ENCODE measurements at regions not wholly inside any gene's neighbourhood (a gene's known extent, or its start where the extent isn't known, plus 50 kb on each side); places are given as distances from the start of the nearest gene placed in this dataset.
"Not testable (repeated sequence)": the region's sequence is repeated elsewhere in the genome, so short reads cannot be mapped to it uniquely, and the experiment has no call there.

DNA sequence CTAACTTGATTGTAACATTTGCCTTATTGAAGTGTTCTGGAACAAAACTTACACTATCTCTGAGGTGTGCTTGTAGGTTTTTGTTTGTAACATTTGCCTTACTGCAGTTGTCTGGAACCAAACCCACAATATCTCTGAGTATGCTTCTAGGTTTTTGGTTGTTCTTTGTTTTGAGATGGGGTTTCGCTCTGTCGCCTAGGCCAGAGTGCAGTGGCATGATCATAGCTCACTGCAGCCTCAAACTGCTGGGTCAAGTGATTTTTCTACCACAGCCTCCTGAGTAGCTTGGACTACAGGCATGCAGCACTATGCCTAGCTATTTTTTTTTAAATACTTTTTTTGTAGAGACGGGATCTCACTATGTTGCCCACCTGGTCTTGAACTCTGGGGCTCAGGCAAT lies 1464.6 kb downstream of the FOXD4L5 start:
- POLR2A ChIA-PET; DNase-seq; H3K27ac Mint-ChIP-seq; H3K4me3 Mint-ChIP-seq; CTCF ChIA-PET; H3K36me3 Mint-ChIP-seq (ENCODE audit: low read depth): not testable (repeated sequence)
- Mint-ChIP-seq H3K4me1 (peaks cover 17% of the 10 kb centered on the region), H3K9me3 (peaks cover 21% of the 10 kb centered on the region), H3K27me3 (peaks cover 16% of the 10 kb centered on the region)

- H3K4me3 Mint-ChIP-seq: peak overlapping the region; percentile 62
- peaks cover 4% of the 10 kb centered on the region for H3K36me3 Mint-ChIP-seq (ENCODE audit: low read depth)
- peaks cover 16% of the 10 kb centered on the region for H3K27me3 Mint-ChIP-seq
- H3K9me3 Mint-ChIP-seq: peaks cover 22% of the 10 kb centered on the region
- peak; percentile 61 for DNase-seq
- ChIA-PET CTCF (interaction anchor here (1.1 to 1.4 kb wide), 3 partner anchors 1015 to 1019 kb away, joined by 3 to 4 read pairs (median 3); no protein-coding TSS in a partner anchor), POLR2A (no interaction called here)
- H3K27ac Mint-ChIP-seq: peak overlapping the region; percentile 47
- H3K4me1 Mint-ChIP-seq: peaks cover 17% of the 10 kb centered on the region
Observed at GRCh38 chr9:63817622-63818518, 1467.1 kb downstream of the FOXD4L5 start.

- DNase-seq: peak; percentile 67
- Mint-ChIP-seq H3K27ac (peak overlapping the region; percentile 17), H3K9me3 (peaks cover 21% of the 10 kb centered on the region), H3K4me3 (peak overlapping the region; percentile 62), H3K36me3 (ENCODE audit: low read depth) (peaks cover 4% of the 10 kb centered on the region), H3K4me1 (peaks cover 17% of the 10 kb centered on the region), H3K27me3 (peaks cover 16% of the 10 kb centered on the region)
- ChIA-PET CTCF (interaction anchor here (1.1 to 1.4 kb wide), 3 partner anchors 1015 to 1018 kb away, joined by 3 to 4 read pairs (median 3); no protein-coding TSS in a partner anchor), POLR2A (no interaction called here)
Observed at GRCh38 chr9:63816751-63817621, 1468.0 kb downstream of the FOXD4L5 start.

GRCh38 chr9:63814970-63815669 lies 1469.9 kb downstream of the FOXD4L5 start:
- H3K4me3 Mint-ChIP-seq; DNase-seq; CTCF ChIA-PET; H3K36me3 Mint-ChIP-seq (ENCODE audit: low read depth); POLR2A ChIA-PET; H3K27ac Mint-ChIP-seq: not testable (repeated sequence)
- Mint-ChIP-seq H3K4me1 (peaks cover 17% of the 10 kb centered on the region), H3K27me3 (peaks cover 16% of the 10 kb centered on the region), H3K9me3 (peaks cover 19% of the 10 kb centered on the region)

GRCh38 chr9:63813391-63814021 lies 1471.5 kb downstream of the FOXD4L5 start:
- H3K36me3 Mint-ChIP-seq (ENCODE audit: low read depth); H3K4me3 Mint-ChIP-seq; POLR2A ChIA-PET; CTCF ChIA-PET; DNase-seq; H3K27ac Mint-ChIP-seq: not testable (repeated sequence)
- Mint-ChIP-seq H3K4me1 (peaks cover 17% of the 10 kb centered on the region), H3K9me3 (peaks cover 22% of the 10 kb centered on the region), H3K27me3 (peaks cover 16% of the 10 kb centered on the region)

DNA sequence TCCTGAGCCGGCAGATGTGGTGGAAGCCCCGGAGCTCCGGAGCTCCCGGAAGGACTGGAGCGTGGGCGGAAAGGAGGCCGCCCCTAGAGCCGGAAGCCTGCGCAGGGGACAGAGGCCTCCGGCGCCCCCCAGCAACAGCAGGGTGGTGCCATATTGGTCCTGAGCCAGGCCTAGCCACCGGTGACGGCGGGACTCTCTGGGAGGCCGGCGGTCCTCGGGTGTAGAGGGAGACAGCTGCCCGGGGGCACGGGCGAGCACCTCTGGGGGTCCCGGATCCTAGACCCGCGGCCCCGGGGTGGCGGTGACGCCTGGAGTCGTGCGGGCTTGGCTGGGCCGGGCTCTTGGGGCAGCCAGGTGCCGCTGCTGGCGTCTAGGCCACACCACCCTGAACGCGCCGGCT lies 1472.2 kb downstream of the FOXD4L5 start:
- H3K4me3 Mint-ChIP-seq; POLR2A ChIA-PET; H3K27ac Mint-ChIP-seq; CTCF ChIA-PET; DNase-seq; H3K36me3 Mint-ChIP-seq (ENCODE audit: low read depth): not testable (repeated sequence)
- Mint-ChIP-seq H3K4me1 (peaks cover 13% of the 10 kb centered on the region), H3K27me3 (peaks cover 12% of the 10 kb centered on the region), H3K9me3 (peaks cover 22% of the 10 kb centered on the region)

- H3K27ac Mint-ChIP-seq; H3K27me3 Mint-ChIP-seq; H3K4me3 Mint-ChIP-seq; DNase-seq; H3K4me1 Mint-ChIP-seq; CTCF ChIA-PET; H3K36me3 Mint-ChIP-seq (ENCODE audit: low read depth); POLR2A ChIA-PET: not testable (repeated sequence)
- peaks cover 16% of the 10 kb centered on the region for H3K9me3 Mint-ChIP-seq
Observed at GRCh38 chr9:63804205-63804604, 1480.8 kb downstream of the FOXD4L5 start.

DNA sequence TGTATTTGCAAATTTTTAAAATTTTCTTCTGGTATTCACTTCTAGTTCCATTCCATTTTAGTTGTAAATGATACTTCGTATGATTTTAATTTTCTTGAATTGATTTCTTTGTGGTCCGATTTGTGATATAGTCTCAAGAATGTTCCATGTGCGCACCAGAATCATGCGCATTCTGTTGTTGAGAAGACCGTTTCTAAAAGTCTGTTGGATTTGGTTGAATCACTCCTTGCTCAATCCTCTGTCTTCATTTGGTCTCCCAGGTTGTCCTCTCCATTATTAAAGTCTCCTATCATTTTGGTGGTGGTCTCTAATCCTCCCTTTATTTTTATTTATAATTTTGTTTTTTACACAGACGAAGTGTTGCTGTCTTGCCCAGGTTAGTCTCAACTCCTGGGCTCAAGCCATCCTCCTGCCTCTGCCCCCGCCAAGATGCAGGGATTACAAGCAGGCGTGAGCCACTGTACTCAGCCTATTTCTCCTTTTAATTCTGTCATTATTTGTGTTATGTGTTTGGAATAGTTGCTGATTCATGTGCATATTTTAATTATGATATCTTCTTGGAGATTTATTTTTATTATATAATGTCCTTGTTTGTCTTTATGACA lies 1490.8 kb downstream of the FOXD4L5 start:
- DNase-seq; H3K27ac Mint-ChIP-seq; H3K4me3 Mint-ChIP-seq; H3K4me1 Mint-ChIP-seq; CTCF ChIA-PET; H3K36me3 Mint-ChIP-seq (ENCODE audit: low read depth); POLR2A ChIA-PET; H3K27me3 Mint-ChIP-seq: not testable (repeated sequence)
- H3K9me3 Mint-ChIP-seq: peaks cover 11% of the 10 kb centered on the region

DNA sequence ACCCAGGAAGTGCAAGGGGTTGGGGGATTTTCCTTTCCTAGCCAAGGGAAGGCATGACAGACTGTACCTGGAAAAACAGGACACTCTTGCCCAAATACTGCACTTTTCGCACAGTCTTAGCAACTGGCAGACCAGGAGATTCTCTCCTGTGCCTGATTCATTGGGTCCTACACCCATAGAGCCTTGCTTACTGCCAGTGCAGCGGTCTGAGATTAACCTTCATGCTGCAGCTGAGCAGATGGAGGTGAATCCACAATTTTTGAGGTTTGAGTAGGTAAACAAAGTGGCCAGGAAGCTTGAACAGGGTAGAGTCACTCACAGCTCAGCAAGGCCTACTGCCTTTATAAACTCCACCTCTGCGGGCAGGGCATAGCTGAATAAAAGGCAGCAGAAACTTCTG lies 1497.6 kb downstream of the FOXD4L5 start:
- CTCF ChIA-PET; H3K4me1 Mint-ChIP-seq; H3K27me3 Mint-ChIP-seq; H3K4me3 Mint-ChIP-seq; H3K36me3 Mint-ChIP-seq (ENCODE audit: low read depth); POLR2A ChIA-PET; H3K27ac Mint-ChIP-seq; DNase-seq: not testable (repeated sequence)
- H3K9me3 Mint-ChIP-seq: peaks cover 14% of the 10 kb centered on the region

- peaks cover 10% of the 10 kb centered on the region for H3K9me3 Mint-ChIP-seq
- DNase-seq; CTCF ChIA-PET; POLR2A ChIA-PET; H3K27ac Mint-ChIP-seq; H3K36me3 Mint-ChIP-seq (ENCODE audit: low read depth); H3K4me1 Mint-ChIP-seq; H3K4me3 Mint-ChIP-seq; H3K27me3 Mint-ChIP-seq: not testable (repeated sequence)
Observed at GRCh38 chr9:63785059-63785458, 1500.0 kb downstream of the FOXD4L5 start.

DNA sequence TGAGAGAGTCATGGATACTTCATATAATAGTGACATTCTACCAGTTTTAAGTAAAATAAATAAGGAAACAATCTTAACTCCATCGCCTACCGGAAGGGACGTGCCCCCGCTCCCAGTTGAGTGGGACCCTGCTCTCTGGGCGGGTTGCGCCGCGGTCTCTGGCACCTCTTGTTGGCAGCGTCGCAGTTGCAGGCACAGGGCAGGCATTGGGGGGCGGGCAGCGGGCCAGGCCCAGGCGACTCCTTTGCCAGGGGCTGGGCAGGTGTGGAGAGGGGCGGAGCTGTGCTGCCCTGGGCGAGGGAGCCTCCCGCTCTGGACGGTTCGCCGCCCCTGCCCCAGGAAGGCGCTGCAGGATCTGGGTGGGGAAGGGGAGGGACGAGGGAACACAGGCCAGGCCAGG lies 1500.6 kb downstream of the FOXD4L5 start:
- POLR2A ChIA-PET; H3K9me3 Mint-ChIP-seq; H3K36me3 Mint-ChIP-seq (ENCODE audit: low read depth); H3K27ac Mint-ChIP-seq; DNase-seq; CTCF ChIA-PET; H3K4me3 Mint-ChIP-seq; H3K27me3 Mint-ChIP-seq; H3K4me1 Mint-ChIP-seq: not testable (repeated sequence)

DNA sequence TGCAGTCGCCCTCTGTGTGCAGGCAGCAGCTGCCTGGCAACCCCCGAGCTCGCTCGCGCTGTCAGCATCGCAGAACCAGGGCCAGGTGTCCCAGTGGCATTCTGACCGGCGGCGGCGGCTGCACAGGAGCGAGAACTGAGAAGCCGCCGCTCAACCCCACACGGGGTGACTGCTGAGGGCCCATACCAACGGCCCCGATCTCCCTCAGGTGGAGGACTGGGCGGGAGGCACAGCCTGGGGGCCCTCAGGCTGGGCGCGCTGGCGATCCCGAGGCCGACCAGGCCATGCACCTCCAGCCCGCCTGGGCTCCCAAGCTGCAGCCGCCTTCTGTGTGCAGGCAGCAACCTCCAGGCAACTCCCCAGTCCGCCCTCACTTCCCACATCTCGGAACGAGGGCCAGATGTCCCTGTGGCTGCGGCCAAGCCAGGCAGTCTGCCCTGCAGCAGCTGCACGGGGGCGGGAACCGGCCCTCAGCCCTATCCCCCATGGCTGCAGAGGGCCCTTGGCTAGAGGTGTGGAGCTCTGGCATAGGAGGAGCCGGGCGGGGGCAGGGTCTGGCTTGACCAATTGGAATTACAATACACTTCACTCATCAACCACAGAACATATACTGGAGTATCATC lies 1503.1 kb downstream of the FOXD4L5 start:
- DNase-seq; H3K27me3 Mint-ChIP-seq; H3K36me3 Mint-ChIP-seq (ENCODE audit: low read depth); H3K4me3 Mint-ChIP-seq; H3K27ac Mint-ChIP-seq; H3K4me1 Mint-ChIP-seq; POLR2A ChIA-PET; H3K9me3 Mint-ChIP-seq; CTCF ChIA-PET: not testable (repeated sequence)

All from activated CD4-positive, alpha-beta T cell treated with anti-CD3 and anti-CD28 coated beads, Interleukin-2, amount 10 ng/mL, durations not matched to agents 7 days and 5 days (primary cell).